Activated CD8-positive, alpha-beta memory T cell treated with anti-CD3 and anti-CD28 coated beads, Interleukin-2, amount 10 ng/mL, durations not matched to agents 7 days and 5 days (primary cell): ENCODE measurements at regions not wholly inside any gene's neighbourhood (a gene's known extent, or its start where the extent isn't known, plus 50 kb on each side); places are given as distances from the start of the nearest gene placed in this dataset.

ENCODE experiments used
- ATAC-seq: fragments of 150-1000 bp; cut with Tn5 transposase; one replicate; pipeline ENCODE4 v1.10.0; 2021; ENCODE audit warnings: moderate library complexity
- CTCF ChIA-PET: fragments of 350-600 bp; sonication (Branson Sonifier 250); formaldehyde crosslinking; loops from one replicate; lab custom pipeline; 2021; ENCODE audit warnings: antibody characterized with exemption; lab: Charles Lee
- DNase-seq: peaks from one replicate; pipeline ENCODE4 v3.0.0-alpha.2; 2020
- H3K27ac Mint-ChIP-seq: one replicate; pipeline ENCODE4 v1.8.0; 2021; ENCODE audit warnings: mild to moderate bottlenecking, mixed read lengths
- H3K27me3 Mint-ChIP-seq: one replicate; pipeline ENCODE4 v1.8.0; 2021; ENCODE audit warnings: mixed read lengths
- H3K36me3 Mint-ChIP-seq: one replicate; pipeline ENCODE4 v1.8.0; 2021; ENCODE audit warnings: mild to moderate bottlenecking, mixed read lengths
- H3K4me1 Mint-ChIP-seq: one replicate; pipeline ENCODE4 v1.8.0; 2021; ENCODE audit warnings: mixed read lengths
- H3K4me3 Mint-ChIP-seq: one replicate; pipeline ENCODE4 v1.8.0; 2021; ENCODE audit warnings: mild to moderate bottlenecking, moderate library complexity, mixed read lengths
- H3K9me3 Mint-ChIP-seq: one replicate; pipeline ENCODE4 v1.8.0; 2022; ENCODE audit warnings: low read depth, mixed read lengths

DNA sequence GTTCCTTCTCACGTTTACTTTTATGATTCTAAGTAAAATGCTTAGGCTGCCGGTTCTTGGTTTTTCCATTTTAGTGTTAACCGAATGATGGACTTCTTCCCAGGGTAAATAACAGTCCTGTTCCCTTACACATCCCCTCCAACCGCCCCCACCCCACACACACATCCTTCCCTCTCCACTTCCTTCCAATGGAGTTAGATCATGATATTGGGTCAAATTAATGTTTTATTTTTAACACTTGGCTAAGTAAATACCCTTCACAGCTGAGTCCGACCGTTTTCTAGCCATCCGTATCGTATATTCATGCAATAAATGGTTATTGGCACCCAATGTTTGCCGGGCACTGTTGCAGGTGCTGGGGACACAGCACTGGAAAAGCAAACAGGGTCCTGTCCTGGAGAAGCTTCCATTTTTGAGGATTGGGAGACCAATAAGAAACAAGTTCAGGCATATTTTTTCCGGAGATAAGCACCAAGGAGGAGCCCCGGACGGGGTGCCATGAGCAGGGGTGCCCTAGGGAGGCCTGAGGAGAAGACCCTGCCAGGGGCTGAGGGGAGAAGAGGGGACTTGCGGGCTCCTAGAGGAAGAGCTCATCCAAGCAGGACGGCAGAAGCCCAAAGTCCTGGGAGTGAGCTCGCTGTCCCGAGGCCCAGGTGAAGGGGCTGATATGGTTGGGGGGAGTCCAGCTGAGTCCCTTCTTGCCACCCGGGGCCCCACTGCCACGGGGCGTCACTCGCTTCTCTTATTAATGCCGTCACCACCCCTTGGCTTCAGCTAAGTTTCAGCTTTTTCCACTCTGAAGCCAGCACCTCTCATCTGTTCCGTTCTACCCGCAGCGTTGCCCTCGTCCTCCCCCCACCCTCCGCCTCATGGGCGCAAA, 126.0 kb upstream of the RET start:
- no peak for DNase-seq

GRCh38 chr10:42951486-42952251, 125.2 kb upstream of the RET start:
- CTCF ChIA-PET = no interaction called here
- no peak for ATAC-seq
- Mint-ChIP-seq H3K4me1 (no peaks in the 10 kb centered on the region), H3K4me3 (no peak overlapping the region), H3K27me3 (peaks cover 7% of the 10 kb centered on the region), H3K9me3 (no peaks in the 10 kb centered on the region), H3K36me3 (no peaks in the 10 kb centered on the region), H3K27ac (no peak overlapping the region)
- peak; percentile 27 for DNase-seq

More for the DNA sequence above, 126.0 kb upstream of the RET start:
- Mint-ChIP-seq H3K36me3 (no peaks in the 10 kb centered on the region), H3K27me3 (peaks cover 12% of the 10 kb centered on the region), H3K4me1 (no peaks in the 10 kb centered on the region), H3K27ac (no peak overlapping the region), H3K4me3 (no peak overlapping the region), H3K9me3 (no peaks in the 10 kb centered on the region)
- ATAC-seq = no peak
- CTCF ChIA-PET = no interaction called here

GRCh38 chr10:42952349-42952748, 124.5 kb upstream of the RET start:
- peaks cover 10% of the 10 kb centered on the region for H3K27me3 Mint-ChIP-seq
- no peak overlapping the region for H3K27ac Mint-ChIP-seq
- no peak overlapping the region for H3K4me3 Mint-ChIP-seq
- CTCF ChIA-PET = no interaction called here
- no peak for ATAC-seq
- no peaks in the 10 kb centered on the region for H3K9me3 Mint-ChIP-seq
- peak; percentile 39 for DNase-seq
- H3K4me1 Mint-ChIP-seq = no peaks in the 10 kb centered on the region
- no peaks in the 10 kb centered on the region for H3K36me3 Mint-ChIP-seq

DNA sequence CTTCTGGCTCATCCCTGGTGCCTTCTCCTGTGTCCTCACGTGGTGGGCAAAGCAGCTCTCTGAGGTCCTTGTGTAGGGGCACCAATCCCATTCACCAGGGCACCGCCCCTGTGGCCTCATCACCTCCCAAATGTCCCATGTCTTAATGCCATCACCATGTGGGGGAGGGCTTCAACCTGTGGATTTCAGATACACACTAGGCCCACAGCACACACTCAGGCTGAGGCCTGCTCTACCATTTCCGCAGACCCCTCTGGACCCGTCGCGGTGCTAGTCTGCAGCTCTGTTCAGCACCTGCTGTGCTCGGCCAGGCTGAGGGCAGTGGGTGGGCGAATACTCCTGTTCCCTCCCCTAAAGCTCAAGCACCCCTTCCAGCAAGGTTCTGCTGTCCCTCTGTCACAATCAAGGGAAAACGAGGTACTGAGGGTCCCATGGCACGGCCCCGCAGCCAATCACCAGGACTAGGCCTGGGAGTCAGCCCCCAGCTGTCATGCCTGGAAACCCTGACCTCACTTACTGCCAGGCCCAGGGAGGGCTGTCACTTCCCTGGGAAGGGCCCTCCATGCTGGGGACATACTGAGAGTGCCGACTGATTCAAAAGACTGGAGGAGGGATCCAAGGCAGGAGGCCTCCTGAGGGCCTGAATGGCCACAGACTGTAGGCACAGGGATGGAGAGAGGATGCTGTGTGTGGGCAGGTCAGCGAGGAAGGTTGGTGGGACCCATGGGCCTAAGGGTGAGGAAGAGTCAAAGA, 123.8 kb upstream of the RET start:
- CTCF ChIA-PET = no interaction called here
- H3K4me3 Mint-ChIP-seq = no peak overlapping the region
- ATAC-seq = no peak

DNA sequence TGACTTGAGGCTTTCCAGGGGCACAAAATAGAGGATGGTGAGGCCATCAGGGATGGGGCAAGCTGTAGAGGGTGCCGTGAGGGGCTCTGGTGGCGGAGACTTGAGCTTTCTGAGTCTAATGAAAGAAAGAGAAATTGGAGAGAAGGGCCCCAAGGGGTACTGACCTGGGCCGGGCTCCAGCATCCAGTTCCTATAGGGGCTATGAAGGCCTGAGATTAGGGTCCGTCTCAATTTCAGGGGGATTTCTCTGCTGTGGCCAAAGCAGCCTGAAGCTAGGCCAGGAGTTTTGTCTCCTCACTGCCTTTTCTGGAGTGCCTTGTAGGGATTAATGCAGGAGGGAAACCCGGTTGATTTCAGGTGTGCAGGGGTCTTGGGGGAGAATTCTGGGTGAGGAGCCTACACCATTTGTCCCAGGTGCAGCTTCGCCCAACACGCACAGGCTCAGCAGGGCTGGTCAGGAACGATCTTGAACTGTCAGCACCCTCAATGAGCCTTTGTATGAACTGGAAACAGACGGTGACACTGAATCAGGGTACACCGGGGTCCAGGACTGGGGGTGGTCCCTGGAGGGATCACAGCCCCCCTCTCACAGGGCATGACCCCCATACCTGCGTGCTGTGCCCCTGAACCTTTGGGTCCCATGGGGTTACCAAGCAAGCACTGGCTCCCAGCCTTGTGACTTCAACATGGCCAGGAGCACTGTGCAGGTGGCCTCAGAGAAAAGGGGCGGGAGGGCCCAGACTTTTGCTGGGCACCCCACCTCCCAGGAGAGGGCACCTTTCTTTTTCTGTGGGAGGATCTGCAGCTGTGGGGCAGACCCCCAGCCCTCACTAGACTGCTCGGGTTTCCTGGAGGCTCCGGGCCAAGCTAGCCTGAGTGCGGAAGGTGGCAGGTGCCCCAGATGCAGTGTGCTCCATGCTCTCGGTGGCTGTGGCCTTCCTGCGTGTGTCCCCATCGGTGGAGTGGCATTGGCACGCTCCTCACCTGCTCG, 122.9 kb upstream of the RET start:
- peaks cover 14% of the 10 kb centered on the region for H3K27me3 Mint-ChIP-seq
- peak; percentile 31 for DNase-seq
- ATAC-seq = no peak
- no peaks in the 10 kb centered on the region for H3K4me1 Mint-ChIP-seq
- H3K9me3 Mint-ChIP-seq = no peaks in the 10 kb centered on the region
- no peak overlapping the region for H3K4me3 Mint-ChIP-seq
- no peaks in the 10 kb centered on the region for H3K36me3 Mint-ChIP-seq
- no peak overlapping the region for H3K27ac Mint-ChIP-seq
- CTCF ChIA-PET = no interaction called here

More for the DNA sequence above, 123.8 kb upstream of the RET start:
- H3K9me3 Mint-ChIP-seq = no peaks in the 10 kb centered on the region
- no peaks in the 10 kb centered on the region for H3K36me3 Mint-ChIP-seq
- H3K27me3 Mint-ChIP-seq = peaks cover 11% of the 10 kb centered on the region
- H3K27ac Mint-ChIP-seq = no peak overlapping the region
- H3K4me1 Mint-ChIP-seq = no peaks in the 10 kb centered on the region
- DNase-seq = peak; percentile 33

DNA sequence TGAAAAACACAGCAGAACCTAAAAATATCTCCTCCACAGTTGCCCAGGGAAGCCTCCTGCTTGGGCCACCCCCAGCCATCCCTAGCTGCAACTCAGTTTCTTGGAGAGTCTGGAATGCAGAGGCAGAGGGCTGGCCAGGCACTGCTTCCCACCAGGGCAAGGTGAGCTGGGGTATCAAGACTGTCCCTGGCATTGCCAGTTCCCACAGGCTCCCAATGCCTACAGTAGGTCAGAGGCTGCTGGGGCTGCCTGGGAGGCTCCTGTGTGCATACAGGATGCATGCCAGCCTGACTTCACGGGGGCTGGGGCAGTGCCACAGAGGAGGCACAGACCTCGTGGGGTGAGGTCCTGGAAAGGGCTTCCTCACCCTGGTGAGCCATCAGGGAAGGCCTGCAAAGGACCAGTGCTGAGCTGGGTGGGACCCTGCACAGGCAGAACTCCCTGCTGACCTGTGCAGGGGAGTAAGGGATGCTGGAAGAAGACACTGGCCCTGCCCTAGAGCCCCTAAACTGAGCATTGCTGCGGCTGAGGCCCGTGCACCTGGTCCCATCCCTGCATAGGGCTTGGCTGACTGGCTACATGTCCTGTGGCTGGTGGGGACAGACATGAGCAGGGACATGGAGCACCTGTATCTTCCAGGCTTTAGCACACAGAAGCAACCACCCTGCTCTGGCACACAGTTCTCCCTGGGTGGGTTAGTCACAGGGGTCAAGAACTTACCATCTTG, 121.9 kb upstream of the RET start:
- ATAC-seq (no peak), DNase-seq (peak; percentile 33)
- H3K36me3 Mint-ChIP-seq = no peaks in the 10 kb centered on the region
- no peak overlapping the region for H3K27ac Mint-ChIP-seq
- H3K27me3 Mint-ChIP-seq = peaks cover 14% of the 10 kb centered on the region
- no peak overlapping the region for H3K4me3 Mint-ChIP-seq
- CTCF ChIA-PET = no interaction called here
- no peaks in the 10 kb centered on the region for H3K9me3 Mint-ChIP-seq
- no peaks in the 10 kb centered on the region for H3K4me1 Mint-ChIP-seq

GRCh38 chr10:42955493-42955889, 121.4 kb upstream of the RET start:
- ATAC-seq (no peak), DNase-seq (no peak)
- no peak overlapping the region for H3K4me3 Mint-ChIP-seq
- H3K27me3 Mint-ChIP-seq = peaks cover 14% of the 10 kb centered on the region
- no peaks in the 10 kb centered on the region for H3K36me3 Mint-ChIP-seq
- H3K27ac Mint-ChIP-seq = no peak overlapping the region
- CTCF ChIA-PET = no interaction called here
- no peaks in the 10 kb centered on the region for H3K9me3 Mint-ChIP-seq
- no peaks in the 10 kb centered on the region for H3K4me1 Mint-ChIP-seq

DNA sequence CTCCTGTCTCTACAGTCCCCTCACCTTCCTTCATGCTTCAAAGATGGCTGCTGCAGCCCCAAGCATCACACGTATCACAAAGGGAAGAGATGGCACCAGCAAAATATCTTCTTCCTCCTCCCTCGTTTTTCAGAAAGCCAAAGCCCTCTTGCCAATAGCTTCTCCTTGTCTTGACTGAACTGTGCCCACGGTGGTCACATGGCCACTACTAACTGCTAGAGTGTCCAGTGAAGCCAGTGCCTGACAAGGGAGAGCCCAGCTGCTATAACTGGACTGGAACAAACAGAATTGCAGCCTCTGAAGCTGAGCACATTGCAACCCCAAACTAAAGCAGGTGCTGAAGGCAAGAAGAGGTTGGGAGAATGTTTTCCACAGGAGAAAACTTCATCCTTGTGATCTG, 120.8 kb upstream of the RET start:
- DNase-seq (no peak), ATAC-seq (no peak)
- H3K4me1 Mint-ChIP-seq = no peaks in the 10 kb centered on the region
- no peaks in the 10 kb centered on the region for H3K36me3 Mint-ChIP-seq
- H3K9me3 Mint-ChIP-seq = no peaks in the 10 kb centered on the region
- H3K27ac Mint-ChIP-seq = no peak overlapping the region
- CTCF ChIA-PET = no interaction called here
- no peak overlapping the region for H3K4me3 Mint-ChIP-seq
- peaks cover 11% of the 10 kb centered on the region for H3K27me3 Mint-ChIP-seq

GRCh38 chr10:42958142-42958868, 118.6 kb upstream of the RET start:
- Mint-ChIP-seq H3K36me3 (no peaks in the 10 kb centered on the region), H3K9me3 (no peaks in the 10 kb centered on the region), H3K4me3 (no peak overlapping the region), H3K4me1 (no peaks in the 10 kb centered on the region), H3K27ac (no peak overlapping the region), H3K27me3 (peaks cover 10% of the 10 kb centered on the region)
- ATAC-seq (no peak), DNase-seq (peak; percentile 27)
- CTCF ChIA-PET = no interaction called here

DNA sequence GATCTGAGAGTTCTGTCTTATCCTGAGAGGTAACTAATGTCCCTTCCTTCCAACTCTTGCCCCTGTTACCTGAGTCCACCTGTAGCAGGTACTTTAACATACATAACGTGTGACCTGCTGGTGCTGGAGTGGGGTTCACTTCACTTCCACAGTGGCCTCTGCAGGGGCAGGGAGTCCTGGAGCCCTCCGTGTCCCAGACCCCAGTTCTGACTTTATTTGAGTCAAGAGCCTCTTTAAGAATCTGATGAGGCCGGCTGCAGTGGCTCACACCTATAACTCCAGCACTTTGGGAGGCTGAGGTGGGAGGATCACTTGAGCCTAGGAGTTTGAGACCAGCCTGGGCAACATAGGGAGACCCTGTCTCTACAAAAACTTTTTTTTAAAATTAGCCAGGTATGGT, 117.0 kb upstream of the RET start:
- Mint-ChIP-seq H3K4me3 (no peak overlapping the region), H3K4me1 (no peaks in the 10 kb centered on the region), H3K27ac (no peak overlapping the region), H3K36me3 (no peaks in the 10 kb centered on the region), H3K9me3 (no peaks in the 10 kb centered on the region), H3K27me3 (peaks cover 13% of the 10 kb centered on the region)
- no peak for ATAC-seq
- peak; percentile 25 for DNase-seq
- CTCF ChIA-PET = interaction anchor here (1.4 kb wide), 1 partner anchor 27 kb away, joined by 3 read pairs; no protein-coding TSS in a partner anchor

- H3K4me3 Mint-ChIP-seq = no peak overlapping the region
- H3K4me1 Mint-ChIP-seq = no peaks in the 10 kb centered on the region
- CTCF ChIA-PET = interaction anchor here (1.4 kb wide), 1 partner anchor 26 kb away, joined by 3 read pairs; no protein-coding TSS in a partner anchor
- DNase-seq = peak; percentile 27
- H3K27me3 Mint-ChIP-seq = peaks cover 16% of the 10 kb centered on the region
- no peaks in the 10 kb centered on the region for H3K9me3 Mint-ChIP-seq
- H3K27ac Mint-ChIP-seq = no peak overlapping the region
- H3K36me3 Mint-ChIP-seq = no peaks in the 10 kb centered on the region
- no peak for ATAC-seq
These were observed 116.3 kb upstream of the RET start for GRCh38 chr10:42960491-42960990.
